ENCODE measurements at regions not wholly inside any gene's neighbourhood (a gene's known extent, or its start where the extent isn't known, plus 50 kb on each side); places are given as distances from the start of the nearest gene placed in this dataset.

GRCh38 chr6:47117314-47117713 is 75.2 kb upstream of the ADGRF1 start:
- H3K9me3 ChIP-seq: no peaks in the 10 kb centered on the region
- H3K4me1 ChIP-seq: peaks cover 0 to 9% (median 0%) of the 10 kb centered on the region in 12 donors
- H3K27me3 ChIP-seq: no peaks in the 10 kb centered on the region
- no peak for DNase-seq
- intact Hi-C loops (cut with DNase I): no loop called here
- no peak for TF ChIP-seq POLR2A (IDR thresholded peaks at IDR 0.05)
- TF ChIP-seq CTCF (IDR thresholded peaks at IDR 0.05): no peak
- WGBS, 4 donors: 62 to 69% (median 64%) methylated on average over 5 of the region's 5 CpGs
- H3K27ac ChIP-seq: no peak overlapping the region
- H3K36me3 ChIP-seq: no peaks in the 10 kb centered on the region
- peak in 1 of 4 donors; percentile 26 for ATAC-seq
- H3K4me3 ChIP-seq: no peak overlapping the region

GRCh38 chr6:47116606-47117005 is 74.5 kb upstream of the ADGRF1 start:
- no peak overlapping the region for H3K4me3 ChIP-seq
- H3K27ac ChIP-seq: no peak overlapping the region
- WGBS, 4 donors: 94 to 95% (median 95%) methylated on average over 6 of the region's 6 CpGs
- TF ChIP-seq CTCF (IDR thresholded peaks at IDR 0.05) (no peak), POLR2A (IDR thresholded peaks at IDR 0.05) (no peak)
- no peaks in the 10 kb centered on the region for H3K9me3 ChIP-seq
- no peak for DNase-seq
- no peaks in the 10 kb centered on the region for H3K36me3 ChIP-seq
- no peak for ATAC-seq
- H3K27me3 ChIP-seq: no peaks in the 10 kb centered on the region
- H3K4me1 ChIP-seq: peaks cover 0 to 9% (median 0%) of the 10 kb centered on the region in 12 donors
- intact Hi-C loops (cut with DNase I): no loop called here

- TF ChIP-seq CTCF (IDR thresholded peaks at IDR 0.05): no peak
- TF ChIP-seq POLR2A (IDR thresholded peaks at IDR 0.05): no peak
- Histone ChIP-seq H3K9me3 (no peaks in the 10 kb centered on the region), H3K4me3 (no peak overlapping the region), H3K36me3 (no peaks in the 10 kb centered on the region), H3K4me1 (peaks cover 0 to 9% (median 0%) of the 10 kb centered on the region in 12 donors), H3K27me3 (no peaks in the 10 kb centered on the region), H3K27ac (no peak overlapping the region)
- no peak for ATAC-seq
- intact Hi-C loops (cut with DNase I): no loop called here
- 90 to 97% (median 93%) methylated on average over 2 of the region's 2 CpGs for WGBS, 4 donors
- DNase-seq: no peak
These were observed 74.0 kb upstream of the ADGRF1 start for GRCh38 chr6:47116086-47116485.

- ATAC-seq (no peak), DNase-seq (no peak)
- Histone ChIP-seq H3K4me1 (peaks cover 0 to 9% (median 0%) of the 10 kb centered on the region in 12 donors), H3K4me3 (no peak overlapping the region), H3K27ac (no peak overlapping the region), H3K27me3 (no peaks in the 10 kb centered on the region), H3K36me3 (no peaks in the 10 kb centered on the region), H3K9me3 (no peaks in the 10 kb centered on the region)
- TF ChIP-seq POLR2A (IDR thresholded peaks at IDR 0.05): no peak
- TF ChIP-seq CTCF (IDR thresholded peaks at IDR 0.05): no peak
- WGBS, 4 donors: 91 to 96% (median 95%) methylated on average over 4 of the region's 4 CpGs
- intact Hi-C loops (cut with DNase I): no loop called here
These were observed 72.3 kb upstream of the ADGRF1 start for GRCh38 chr6:47114460-47114859.
